ELF-1 (cell line): ENCODE measurements at regions not wholly inside any gene's neighbourhood (a gene's known extent, or its start where the extent isn't known, plus 50 kb on each side); places are given as distances from the start of the nearest gene placed in this dataset.
"Not testable (repeated sequence)": the region's sequence is repeated elsewhere in the genome, so short reads cannot be mapped to it uniquely, and the experiment has no call there.

Experiments used
- DNase-seq: peaks from one replicate; pipeline ENCODE4 v3.0.0-alpha.2; 2016; ENCODE audit warnings: low read depth, low spot score

GRCh38 chr3:153972862-153973261, 148.3 kb upstream of the ARHGEF26 start:
- no peak for DNase-seq

- DNase-seq, result no peak
Observed at GRCh38 chr3:153973722-153974265, 147.4 kb upstream of the ARHGEF26 start.

GRCh38 chr3:153974614-153975013, 146.6 kb upstream of the ARHGEF26 start:
- DNase-seq, result no peak

GRCh38 chr3:153976891-153977554, 144.2 kb upstream of the ARHGEF26 start:
- DNase-seq, result no peak

GRCh38 chr3:153978006-153978405, 143.2 kb upstream of the ARHGEF26 start:
- no peak for DNase-seq

GRCh38 chr3:153979418-153980251, 141.6 kb upstream of the ARHGEF26 start:
- DNase-seq, result no peak

- DNase-seq, result peak; percentile 14
Observed at GRCh38 chr3:153980252-153980590, 141.0 kb upstream of the ARHGEF26 start.

GRCh38 chr3:153997364-153997763, 123.8 kb upstream of the ARHGEF26 start:
- not testable (repeated sequence) for DNase-seq

- DNase-seq, result no peak
Observed at GRCh38 chr3:154003649-154004048, 117.5 kb upstream of the ARHGEF26 start.

- no peak for DNase-seq
Observed at GRCh38 chr3:154011036-154011435, 110.2 kb upstream of the ARHGEF26 start.

GRCh38 chr3:154013736-154014135, 107.5 kb upstream of the ARHGEF26 start:
- DNase-seq, result no peak

GRCh38 chr3:154015307-154015706, 105.9 kb upstream of the ARHGEF26 start:
- DNase-seq, result no peak

- DNase-seq, result peak; percentile 49
Observed at GRCh38 chr3:154018100-154018696, 103.0 kb upstream of the ARHGEF26 start.

GRCh38 chr3:154022606-154023005, 98.6 kb upstream of the ARHGEF26 start:
- DNase-seq, result no peak

- DNase-seq, result no peak
Observed at GRCh38 chr3:154023148-154023547, 98.0 kb upstream of the ARHGEF26 start.

GRCh38 chr3:154025007-154025406, 96.2 kb upstream of the ARHGEF26 start:
- DNase-seq, result no peak

- no peak for DNase-seq
Observed at GRCh38 chr3:154029926-154030325, 91.3 kb upstream of the ARHGEF26 start.

GRCh38 chr3:154034797-154035330, 86.3 kb upstream of the ARHGEF26 start:
- no peak for DNase-seq

- DNase-seq, result no peak
Observed at GRCh38 chr3:154040283-154040682, 80.9 kb upstream of the ARHGEF26 start.

- DNase-seq, result no peak
Observed at GRCh38 chr3:154044671-154045070, 76.5 kb upstream of the ARHGEF26 start.

- no peak for DNase-seq
Observed at GRCh38 chr3:154050216-154050615, 71.0 kb upstream of the ARHGEF26 start.

- DNase-seq, result no peak
Observed at GRCh38 chr3:154050766-154051165, 70.4 kb upstream of the ARHGEF26 start.
